SK-N-SH treated with all-trans-retinoic acid at 6 μM for 48 hours (cell line): ENCODE measurements at regions not wholly inside any gene's neighbourhood (a gene's known extent, or its start where the extent isn't known, plus 50 kb on each side); places are given as distances from the start of the nearest gene placed in this dataset.

Experiments
- ATAC-seq: fragments of 200-7000 bp; cut with Tn5 transposase; 3 replicates; pipeline ENCODE4 v1.9.1; 2020; ENCODE audit warnings: mild to moderate bottlenecking, moderate library complexity
- ARNTL ChIP-seq: fragments of 450-650 bp; formaldehyde crosslinking; IDR thresholded peaks from 2 replicates; pipeline ENCODE4 v1.5.0; 2020; ENCODE audit warnings: low read depth, mild to moderate bottlenecking, moderate library complexity, borderline replicate concordance
- BACH2 ChIP-seq: fragments of 250-450 bp; sonication (Bioruptor Pico); IDR thresholded peaks from 2 replicates; pipeline ENCODE4 v1.9.0; 2021; ENCODE audit warnings: mild to moderate bottlenecking, borderline replicate concordance
- CSDC2 ChIP-seq: fragments of 250-450 bp; sonication (Bioruptor Pico); IDR thresholded peaks from 2 replicates; pipeline ENCODE4 v1.5.0; 2020; ENCODE audit warnings: mild to moderate bottlenecking, moderate library complexity
- ESRRG ChIP-seq: fragments of 250-450 bp; sonication (Bioruptor Pico); IDR thresholded peaks from 2 replicates; pipeline ENCODE4 v1.6.1; 2021; ENCODE audit warnings: mild to moderate bottlenecking
- ISL1 ChIP-seq: fragments of 250-450 bp; sonication (Bioruptor Pico); IDR thresholded peaks from 2 replicates; pipeline ENCODE4 v2.1.2; 2022; ENCODE audit warnings: mild to moderate bottlenecking, moderate library complexity
- OSR1 ChIP-seq: fragments of 250-450 bp; sonication (Bioruptor Pico); IDR thresholded peaks from 2 replicates; pipeline ENCODE4 v1.8.0; 2022; ENCODE audit warnings: moderate library complexity, mild to moderate bottlenecking, inconsistent platforms
- PPARA ChIP-seq: fragments of 250-450 bp; sonication (Bioruptor Pico); IDR thresholded peaks from 2 replicates; pipeline ENCODE4 v1.5.0; 2020; ENCODE audit warnings: mild to moderate bottlenecking, borderline replicate concordance
- RARB ChIP-seq: fragments of 250-450 bp; sonication (Bioruptor Pico); IDR thresholded peaks from 2 replicates; pipeline ENCODE4 v1.8.0; 2021; ENCODE audit warnings: mild to moderate bottlenecking, moderate library complexity
- SNAI2 ChIP-seq: fragments of 250-450 bp; sonication (Bioruptor Pico); IDR thresholded peaks from 2 replicates; pipeline ENCODE4 v1.5.0; 2020; ENCODE audit warnings: mild to moderate bottlenecking, moderate library complexity
- TCF4 ChIP-seq: fragments of 250-450 bp; sonication (Bioruptor Pico); IDR thresholded peaks from 2 replicates; pipeline ENCODE4 v1.8.0; 2021; ENCODE audit warnings: mild to moderate bottlenecking, moderate library complexity, borderline replicate concordance
- ZC3H10 ChIP-seq: fragments of 250-450 bp; sonication (Bioruptor Pico); IDR thresholded peaks from 2 replicates; pipeline ENCODE4 v1.5.1; 2021; ENCODE audit warnings: mild to moderate bottlenecking, moderate library complexity
- ZFP3 ChIP-seq: fragments of 250-450 bp; sonication (Bioruptor Pico); IDR thresholded peaks from 2 replicates; pipeline ENCODE4 v1.5.0; 2020; ENCODE audit warnings: mild to moderate bottlenecking, moderate library complexity
- ZFP30 ChIP-seq: fragments of 450-650 bp; formaldehyde crosslinking; IDR thresholded peaks from 2 replicates; pipeline ENCODE4 v1.5.0; 2022; ENCODE audit warnings: mild to moderate bottlenecking, moderate library complexity
- ZNF565 ChIP-seq: fragments of 450-650 bp; formaldehyde crosslinking; conservative IDR thresholded peaks from 2 replicates; pipeline ENCODE4 v1.5.0; 2020; ENCODE audit warnings: low read depth, mild to moderate bottlenecking, moderate library complexity
- ZNF70 ChIP-seq: fragments of 450-650 bp; formaldehyde crosslinking; IDR thresholded peaks from 2 replicates; pipeline ENCODE4 v1.5.0; 2020; ENCODE audit warnings: mild to moderate bottlenecking, moderate library complexity
- ZNF8 ChIP-seq: fragments of 450-650 bp; formaldehyde crosslinking; IDR thresholded peaks from 2 replicates; pipeline ENCODE4 v1.5.0; 2020; ENCODE audit warnings: mild to moderate bottlenecking, moderate library complexity
- TF ChIP-seq, protein P1 (sequence below): fragments of 250-450 bp; sonication (Bioruptor Pico); IDR thresholded peaks from 2 replicates; pipeline ENCODE4 v1.5.1; 2021; ENCODE audit warnings: mild to moderate bottlenecking, moderate library complexity
- TF ChIP-seq, protein P2 (sequence below): fragments of 250-450 bp; sonication (Bioruptor Pico); IDR thresholded peaks from 2 replicates; pipeline ENCODE4 v1.5.1; 2020; ENCODE audit warnings: low read depth, mild to moderate bottlenecking, moderate library complexity
- TF ChIP-seq, protein P3 (sequence below): fragments of 250-450 bp; sonication (Bioruptor Pico); IDR thresholded peaks from 2 replicates; pipeline ENCODE4 v1.5.0; 2020; ENCODE audit warnings: mild to moderate bottlenecking, moderate library complexity
- TF ChIP-seq, protein P4 (sequence below): fragments of 250-450 bp; sonication (Bioruptor Pico); IDR thresholded peaks from 2 replicates; pipeline ENCODE4 v1.8.0; 2021; ENCODE audit warnings: low read depth, mild to moderate bottlenecking, moderate library complexity, borderline replicate concordance
- TF ChIP-seq, protein P5 (sequence below): fragments of 250-450 bp; sonication (Bioruptor Pico); IDR thresholded peaks from 2 replicates; pipeline ENCODE4 v1.8.0; 2020; ENCODE audit warnings: mild to moderate bottlenecking, moderate library complexity, borderline replicate concordance

DNA sequence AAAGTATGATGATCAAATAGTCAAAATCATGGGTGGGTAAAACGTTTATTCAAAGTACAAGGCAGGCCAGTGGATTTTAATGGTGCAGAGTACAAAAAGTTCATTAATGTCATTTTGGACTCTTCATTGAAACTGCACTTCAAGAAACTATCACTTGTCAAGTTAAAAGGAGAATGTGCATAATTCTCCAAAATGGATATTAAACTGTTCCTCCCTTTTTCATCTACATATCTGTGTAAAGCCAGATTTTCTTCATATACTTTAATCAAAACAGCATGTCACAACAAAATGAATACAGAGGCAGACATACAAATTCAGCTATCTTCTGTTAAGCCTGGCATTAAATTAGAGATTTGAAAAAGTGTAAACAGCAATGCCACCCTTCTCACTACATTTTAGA lies 401.6 kb downstream of the NR2F1-AS1 start:
- no peak for ATAC-seq
- TF ChIP-seq SNAI2: no peak

DNA sequence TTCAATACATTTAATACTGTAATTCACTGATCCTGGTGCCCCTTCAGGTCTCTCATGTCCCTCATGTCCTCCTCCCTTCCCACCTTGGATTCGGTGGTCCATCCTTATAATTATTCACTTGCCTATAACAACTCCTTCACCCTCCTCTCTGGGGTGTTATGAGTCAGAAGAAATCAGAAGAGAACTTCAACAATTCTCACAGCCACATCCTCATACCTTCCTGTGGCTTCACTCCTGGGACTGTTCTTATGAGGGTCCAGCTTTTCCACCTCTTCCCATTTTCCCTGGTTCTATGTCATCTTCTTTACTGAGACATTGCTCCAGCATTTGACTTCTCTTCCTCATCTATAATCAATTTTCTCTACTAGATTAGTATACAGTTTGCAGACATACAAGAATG lies 406.1 kb downstream of the NR2F1-AS1 start:
- ATAC-seq: no peak
- TF ChIP-seq, protein P1, sequence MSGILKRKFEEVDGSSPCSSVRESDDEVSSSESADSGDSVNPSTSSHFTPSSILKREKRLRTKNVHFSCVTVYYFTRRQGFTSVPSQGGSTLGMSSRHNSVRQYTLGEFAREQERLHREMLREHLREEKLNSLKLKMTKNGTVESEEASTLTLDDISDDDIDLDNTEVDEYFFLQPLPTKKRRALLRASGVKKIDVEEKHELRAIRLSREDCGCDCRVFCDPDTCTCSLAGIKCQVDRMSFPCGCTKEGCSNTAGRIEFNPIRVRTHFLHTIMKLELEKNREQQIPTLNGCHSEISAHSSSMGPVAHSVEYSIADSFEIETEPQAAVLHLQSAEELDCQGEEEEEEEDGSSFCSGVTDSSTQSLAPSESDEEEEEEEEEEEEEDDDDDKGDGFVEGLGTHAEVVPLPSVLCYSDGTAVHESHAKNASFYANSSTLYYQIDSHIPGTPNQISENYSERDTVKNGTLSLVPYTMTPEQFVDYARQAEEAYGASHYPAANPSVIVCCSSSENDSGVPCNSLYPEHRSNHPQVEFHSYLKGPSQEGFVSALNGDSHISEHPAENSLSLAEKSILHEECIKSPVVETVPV (CRISPR knock-in tag): no peak
- TF ChIP-seq SNAI2 (no peak), ZNF70 (CRISPR knock-in tag) (no peak), RARB (no peak), ZFP3 (no peak), ZFP30 (CRISPR knock-in tag) (no peak), CSDC2 (CRISPR knock-in tag) (no peak), OSR1 (CRISPR knock-in tag) (no peak), ARNTL (CRISPR knock-in tag) (no peak), PPARA (CRISPR knock-in tag) (no peak), ISL1 (no peak), TCF4 (CRISPR knock-in tag) (no peak), ZNF565 (CRISPR knock-in tag) (no peak), ZC3H10 (CRISPR knock-in tag) (no peak)
- TF ChIP-seq, protein P2, sequence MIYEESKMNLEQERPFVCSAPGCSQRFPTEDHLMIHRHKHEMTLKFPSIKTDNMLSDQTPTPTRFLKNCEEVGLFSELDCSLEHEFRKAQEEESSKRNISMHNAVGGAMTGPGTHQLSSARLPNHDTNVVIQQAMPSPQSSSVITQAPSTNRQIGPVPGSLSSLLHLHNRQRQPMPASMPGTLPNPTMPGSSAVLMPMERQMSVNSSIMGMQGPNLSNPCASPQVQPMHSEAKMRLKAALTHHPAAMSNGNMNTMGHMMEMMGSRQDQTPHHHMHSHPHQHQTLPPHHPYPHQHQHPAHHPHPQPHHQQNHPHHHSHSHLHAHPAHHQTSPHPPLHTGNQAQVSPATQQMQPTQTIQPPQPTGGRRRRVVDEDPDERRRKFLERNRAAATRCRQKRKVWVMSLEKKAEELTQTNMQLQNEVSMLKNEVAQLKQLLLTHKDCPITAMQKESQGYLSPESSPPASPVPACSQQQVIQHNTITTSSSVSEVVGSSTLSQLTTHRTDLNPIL: no peak
- TF ChIP-seq, protein P3, sequence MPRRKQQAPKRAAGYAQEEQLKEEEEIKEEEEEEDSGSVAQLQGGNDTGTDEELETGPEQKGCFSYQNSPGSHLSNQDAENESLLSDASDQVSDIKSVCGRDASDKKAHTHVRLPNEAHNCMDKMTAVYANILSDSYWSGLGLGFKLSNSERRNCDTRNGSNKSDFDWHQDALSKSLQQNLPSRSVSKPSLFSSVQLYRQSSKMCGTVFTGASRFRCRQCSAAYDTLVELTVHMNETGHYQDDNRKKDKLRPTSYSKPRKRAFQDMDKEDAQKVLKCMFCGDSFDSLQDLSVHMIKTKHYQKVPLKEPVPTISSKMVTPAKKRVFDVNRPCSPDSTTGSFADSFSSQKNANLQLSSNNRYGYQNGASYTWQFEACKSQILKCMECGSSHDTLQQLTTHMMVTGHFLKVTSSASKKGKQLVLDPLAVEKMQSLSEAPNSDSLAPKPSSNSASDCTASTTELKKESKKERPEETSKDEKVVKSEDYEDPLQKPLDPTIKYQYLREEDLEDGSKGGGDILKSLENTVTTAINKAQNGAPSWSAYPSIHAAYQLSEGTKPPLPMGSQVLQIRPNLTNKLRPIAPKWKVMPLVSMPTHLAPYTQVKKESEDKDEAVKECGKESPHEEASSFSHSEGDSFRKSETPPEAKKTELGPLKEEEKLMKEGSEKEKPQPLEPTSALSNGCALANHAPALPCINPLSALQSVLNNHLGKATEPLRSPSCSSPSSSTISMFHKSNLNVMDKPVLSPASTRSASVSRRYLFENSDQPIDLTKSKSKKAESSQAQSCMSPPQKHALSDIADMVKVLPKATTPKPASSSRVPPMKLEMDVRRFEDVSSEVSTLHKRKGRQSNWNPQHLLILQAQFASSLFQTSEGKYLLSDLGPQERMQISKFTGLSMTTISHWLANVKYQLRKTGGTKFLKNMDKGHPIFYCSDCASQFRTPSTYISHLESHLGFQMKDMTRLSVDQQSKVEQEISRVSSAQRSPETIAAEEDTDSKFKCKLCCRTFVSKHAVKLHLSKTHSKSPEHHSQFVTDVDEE: no peak
- TF ChIP-seq, protein P4, sequence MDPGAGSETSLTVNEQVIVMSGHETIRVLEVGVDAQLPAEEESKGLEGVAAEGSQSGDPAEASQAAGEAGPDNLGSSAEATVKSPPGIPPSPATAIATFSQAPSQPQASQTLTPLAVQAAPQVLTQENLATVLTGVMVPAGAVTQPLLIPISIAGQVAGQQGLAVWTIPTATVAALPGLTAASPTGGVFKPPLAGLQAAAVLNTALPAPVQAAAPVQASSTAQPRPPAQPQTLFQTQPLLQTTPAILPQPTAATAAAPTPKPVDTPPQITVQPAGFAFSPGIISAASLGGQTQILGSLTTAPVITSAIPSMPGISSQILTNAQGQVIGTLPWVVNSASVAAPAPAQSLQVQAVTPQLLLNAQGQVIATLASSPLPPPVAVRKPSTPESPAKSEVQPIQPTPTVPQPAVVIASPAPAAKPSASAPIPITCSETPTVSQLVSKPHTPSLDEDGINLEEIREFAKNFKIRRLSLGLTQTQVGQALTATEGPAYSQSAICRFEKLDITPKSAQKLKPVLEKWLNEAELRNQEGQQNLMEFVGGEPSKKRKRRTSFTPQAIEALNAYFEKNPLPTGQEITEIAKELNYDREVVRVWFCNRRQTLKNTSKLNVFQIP: no peak
- TF ChIP-seq, all 23 proteins: peak for 0

DNA sequence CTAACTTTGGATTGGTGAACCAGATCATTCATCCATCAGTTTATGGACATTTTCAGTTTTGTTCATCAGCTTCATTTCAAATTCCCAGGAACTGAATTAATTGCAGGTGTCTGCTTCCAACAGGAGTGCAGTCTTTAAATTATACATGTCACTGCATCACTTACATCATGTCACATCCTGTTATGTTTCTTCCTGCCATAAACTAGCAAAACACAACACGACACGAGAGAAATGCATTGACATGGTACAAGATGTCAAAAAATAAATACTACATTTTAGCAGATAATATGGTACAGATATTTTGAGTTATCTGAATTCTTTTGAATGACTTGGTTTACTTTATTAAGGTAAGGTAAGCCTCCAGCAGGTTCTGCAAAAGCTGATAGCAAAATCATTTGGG lies 415.5 kb downstream of the NR2F1-AS1 start:
- no peak for ATAC-seq
- TF ChIP-seq RARB: no peak
- TF ChIP-seq BACH2 (CRISPR knock-in tag): no peak
- TF ChIP-seq ZFP3: no peak
- TF ChIP-seq ZNF565 (CRISPR knock-in tag): no peak
- TF ChIP-seq ZNF8 (CRISPR knock-in tag): no peak
- TF ChIP-seq, protein P5, sequence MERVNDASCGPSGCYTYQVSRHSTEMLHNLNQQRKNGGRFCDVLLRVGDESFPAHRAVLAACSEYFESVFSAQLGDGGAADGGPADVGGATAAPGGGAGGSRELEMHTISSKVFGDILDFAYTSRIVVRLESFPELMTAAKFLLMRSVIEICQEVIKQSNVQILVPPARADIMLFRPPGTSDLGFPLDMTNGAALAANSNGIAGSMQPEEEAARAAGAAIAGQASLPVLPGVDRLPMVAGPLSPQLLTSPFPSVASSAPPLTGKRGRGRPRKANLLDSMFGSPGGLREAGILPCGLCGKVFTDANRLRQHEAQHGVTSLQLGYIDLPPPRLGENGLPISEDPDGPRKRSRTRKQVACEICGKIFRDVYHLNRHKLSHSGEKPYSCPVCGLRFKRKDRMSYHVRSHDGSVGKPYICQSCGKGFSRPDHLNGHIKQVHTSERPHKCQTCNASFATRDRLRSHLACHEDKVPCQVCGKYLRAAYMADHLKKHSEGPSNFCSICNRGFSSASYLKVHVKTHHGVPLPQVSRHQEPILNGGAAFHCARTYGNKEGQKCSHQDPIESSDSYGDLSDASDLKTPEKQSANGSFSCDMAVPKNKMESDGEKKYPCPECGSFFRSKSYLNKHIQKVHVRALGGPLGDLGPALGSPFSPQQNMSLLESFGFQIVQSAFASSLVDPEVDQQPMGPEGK (CRISPR knock-in tag): no peak
- no peak for TF ChIP-seq ZNF70 (CRISPR knock-in tag)
- TF ChIP-seq SNAI2: no peak
- TF ChIP-seq, protein P3: no peak
- TF ChIP-seq OSR1 (CRISPR knock-in tag): no peak
- TF ChIP-seq, protein P2: no peak
- TF ChIP-seq, protein P1 (CRISPR knock-in tag): no peak
- TF ChIP-seq ESRRG (CRISPR knock-in tag): no peak
- no peak for TF ChIP-seq CSDC2 (CRISPR knock-in tag)
- TF ChIP-seq PPARA (CRISPR knock-in tag): no peak
- no peak for TF ChIP-seq ARNTL (CRISPR knock-in tag)
- no peak for TF ChIP-seq ZFP30 (CRISPR knock-in tag)
